ENCODE measurements at regions not wholly inside any gene's neighbourhood (a gene's known extent, or its start where the extent isn't known, plus 50 kb on each side); places are given as distances from the start of the nearest gene placed in this dataset.

DNA sequence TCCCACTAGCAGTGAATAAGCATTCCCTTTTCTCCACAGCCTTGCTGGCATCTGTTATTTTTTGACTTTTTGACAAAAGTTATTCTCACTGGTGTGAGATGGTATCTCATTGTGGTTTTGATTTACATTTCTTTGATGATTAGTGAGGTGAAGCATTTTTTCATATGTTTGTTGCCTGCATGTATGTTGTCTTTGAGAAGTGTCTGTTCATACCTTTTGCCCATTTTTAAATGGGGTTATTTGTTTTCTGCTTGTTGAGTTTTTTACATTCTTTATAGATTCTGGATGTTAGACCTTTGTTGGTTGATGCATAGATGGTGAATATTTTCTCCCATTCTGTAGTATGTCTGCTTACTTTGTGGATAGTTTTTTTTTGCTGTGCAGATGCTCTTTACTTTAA, 171.7 kb downstream of the SREK1 start:
- DNase-seq (ENCODE audit: low read depth in 1 of 2, low spot score in 2 of 2) (no peak), FAIRE-seq (no peak)
- CTCF ChIA-PET (ENCODE audit: partially characterized antibody): interaction anchor here (0.9 to 1.7 kb wide), 3 partner anchors 9 to 178 kb away, joined by 3 to 8 read pairs (median 3); no protein-coding TSS in a partner anchor
- TF ChIP-seq EGR1 (IDR thresholded peaks at IDR 0.05; ENCODE audit: borderline replicate concordance, low read depth, low read length) (no peak), SAP30 (IDR thresholded peaks at IDR 0.05; ENCODE audit: insufficient read depth, insufficient replicate concordance, low read length) (no peak), TEAD4 (IDR thresholded peaks at IDR 0.05; ENCODE audit: low read depth, low read length) (no peak), NRF1 (IDR thresholded peaks at IDR 0.05; ENCODE audit: low read depth, low read length) (no peak), FOSL1 (IDR thresholded peaks at IDR 0.05; ENCODE audit: insufficient read depth, low read depth, low read length) (no peak), POU5F1 (IDR thresholded peaks at IDR 0.05; ENCODE audit: low read depth, low read length) (no peak), EZH2 (IDR thresholded peaks at IDR 0.05; ENCODE audit: low read depth, low read length, severe bottlenecking) (no peak), SIN3A (conservative IDR thresholded peaks at IDR 0.05 in 1 of 2, IDR thresholded peaks at IDR 0.05 in 1 of 2; ENCODE audit: low read depth in 1 of 2, low read length in 2 of 2) (no peak), GTF2F1 (IDR thresholded peaks at IDR 0.05; ENCODE audit: borderline replicate concordance, low read depth, low read length) (no peak), ASH2L (IDR thresholded peaks at IDR 0.05; ENCODE audit: low read length) (no peak), JUN (IDR thresholded peaks at IDR 0.05; ENCODE audit: low read depth, low read length) (no peak), YY1 (IDR thresholded peaks at IDR 0.05; ENCODE audit: low read depth, low read length) (no peak), CBX8 (IDR thresholded peaks at IDR 0.05; ENCODE audit: borderline replicate concordance, low read depth, low read length) (no peak)
- TF ChIP-seq, protein P1, sequence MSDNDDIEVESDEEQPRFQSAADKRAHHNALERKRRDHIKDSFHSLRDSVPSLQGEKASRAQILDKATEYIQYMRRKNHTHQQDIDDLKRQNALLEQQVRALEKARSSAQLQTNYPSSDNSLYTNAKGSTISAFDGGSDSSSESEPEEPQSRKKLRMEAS (IDR thresholded peaks at IDR 0.05): no peak
- TF ChIP-seq, protein P2, sequence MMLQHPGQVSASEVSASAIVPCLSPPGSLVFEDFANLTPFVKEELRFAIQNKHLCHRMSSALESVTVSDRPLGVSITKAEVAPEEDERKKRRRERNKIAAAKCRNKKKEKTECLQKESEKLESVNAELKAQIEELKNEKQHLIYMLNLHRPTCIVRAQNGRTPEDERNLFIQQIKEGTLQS (IDR thresholded peaks at IDR 0.05; ENCODE audit: insufficient read depth, low read depth, low read length): no peak

More for the DNA sequence above, 171.7 kb downstream of the SREK1 start:
- H3K27ac ChIP-seq (ENCODE audit: low read depth, low read length): no peak overlapping the region
- no peak overlapping the region for H2AFZ ChIP-seq (ENCODE audit: low read length)
- H3K4me1 ChIP-seq (replicated peaks in 1 of 4; ENCODE audit: control insufficient read depth in 3 of 4, insufficient read depth in 4 of 4, low read length in 3 of 4): no peaks in the 10 kb centered on the region
- POLR2A ChIA-PET (ENCODE audit: partially characterized antibody): no interaction called here
- H2BK12ac ChIP-seq (ENCODE audit: low read depth, low read length): no peak overlapping the region
- H2BK15ac ChIP-seq (ENCODE audit: low read length): no peak overlapping the region
- H3K14ac ChIP-seq (ENCODE audit: insufficient read length): no peak overlapping the region
- H2BK20ac ChIP-seq (ENCODE audit: low read length): no peak overlapping the region
- H3K9ac ChIP-seq (replicated peaks in 1 of 4; ENCODE audit: extremely low read depth in 1 of 4, low read depth in 3 of 4, low read length in 3 of 4): no peak overlapping the region
- no peak overlapping the region for H3K23ac ChIP-seq (ENCODE audit: insufficient read length)
- H3K79me1 ChIP-seq (ENCODE audit: low read depth, low read length): no peaks in the 10 kb centered on the region
- no peaks in the 10 kb centered on the region for H3K36me3 ChIP-seq (ENCODE audit: control insufficient read depth in 2 of 4, insufficient read depth in 4 of 4, low read length in 3 of 4)
- no peak overlapping the region for H4K91ac ChIP-seq (replicated peaks; ENCODE audit: insufficient read length, low read length)
- no peaks in the 10 kb centered on the region for H4K20me1 ChIP-seq (replicated peaks in 1 of 2; ENCODE audit: control insufficient read depth in 1 of 2, insufficient read depth in 2 of 2, low read length in 2 of 2)
- H3K4me2 ChIP-seq (ENCODE audit: insufficient read depth in 1 of 2, low read depth in 2 of 2, low read length in 2 of 2): no peak overlapping the region
- no peak overlapping the region for H2BK120ac ChIP-seq (replicated peaks; ENCODE audit: low read depth, low read length)
- no peaks in the 10 kb centered on the region for H3K79me2 ChIP-seq (ENCODE audit: control insufficient read depth in 1 of 2, insufficient read depth in 2 of 2, low read length in 2 of 2)
- H3K27me3 ChIP-seq (replicated peaks in 1 of 4; ENCODE audit: control insufficient read depth in 3 of 4, extremely low read depth in 1 of 4, insufficient read depth in 3 of 4, low read length in 3 of 4): no peaks in the 10 kb centered on the region
- H3K23me2 ChIP-seq (ENCODE audit: low read depth, low read length): no peaks in the 10 kb centered on the region
- H2BK5ac ChIP-seq (ENCODE audit: low read depth, low read length): no peak overlapping the region
- peaks cover 4 to 7% of the 10 kb centered on the region in 2 experiments; a peak in 1 of 4 replicates for H3K9me3 ChIP-seq (ENCODE audit: insufficient read depth in 2 of 2, low read depth in 1 of 2, low read length in 1 of 2)
- no peak overlapping the region for H3K4ac ChIP-seq (replicated peaks; ENCODE audit: insufficient read length, low read depth, low read length)
- no peak overlapping the region for H2AK5ac ChIP-seq (ENCODE audit: low read depth, low read length)
- no peak overlapping the region for H3K18ac ChIP-seq (ENCODE audit: extremely low read depth, low read length)
- H3K4me3 ChIP-seq (ENCODE audit: extremely low read depth in 1 of 4, insufficient read depth in 2 of 4, low read depth in 3 of 4, low read length in 4 of 4): no peak overlapping the region
- H4K8ac ChIP-seq (ENCODE audit: extremely low read depth, insufficient read depth, low read length): no peak overlapping the region
- no peak overlapping the region for H3K56ac ChIP-seq (replicated peaks; ENCODE audit: insufficient read length, low read depth, low read length)
- no peak overlapping the region for H4K5ac ChIP-seq (ENCODE audit: insufficient read length, low read depth, low read length)
